Sigmoid colon (tissue), 4 donors: ENCODE measurements at regions not wholly inside any gene's neighbourhood (a gene's known extent, or its start where the extent isn't known, plus 50 kb on each side); places are given as distances from the start of the nearest gene placed in this dataset.

ENCODE experiments used
- CTCF ChIP-seq, 4 experiments: fragments of 450-650 bp in 3 of 4; fragments of 200-600 bp in 1 of 4; IDR thresholded peaks; one replicate each; pipeline ENCODE4 v1.5.1; 2016 to 2019; ENCODE audit warnings: antibody characterized with exemption in 4 of 4, mild to moderate bottlenecking in 3 of 4, moderate library complexity in 2 of 4
- EP300 ChIP-seq, 4 donors: sonication (generic); formaldehyde crosslinking; IDR thresholded peaks; one replicate each; pipeline ENCODE4 v1.6.1; 2017; ENCODE audit warnings: antibody characterized with exemption in 4 of 4
- POLR2A ChIP-seq, 2 donors: fragments of 450-650 bp; IDR thresholded peaks; one replicate each; pipeline ENCODE4 v1.6.1; 2016; ENCODE audit warnings: antibody characterized with exemption in 2 of 2, mild to moderate bottlenecking in 2 of 2, moderate library complexity in 2 of 2
- POLR2AphosphoS5 ChIP-seq, 4 donors: sonication (generic); formaldehyde crosslinking; IDR thresholded peaks; one replicate each; pipeline ENCODE4 v1.6.1; 2017; ENCODE audit warnings: antibody characterized with exemption in 4 of 4

- TF ChIP-seq POLR2A (IDR thresholded peaks at IDR 0.05), result no peak
- no peak for TF ChIP-seq CTCF (IDR thresholded peaks at IDR 0.05)
- TF ChIP-seq EP300 (IDR thresholded peaks at IDR 0.05), result no peak
- TF ChIP-seq POLR2AphosphoS5 (IDR thresholded peaks at IDR 0.05), result no peak
These were observed 139.6 kb upstream of the ADAMTS9 start for GRCh38 chr3:64827431-64827830.
